ENCODE measurements at regions not wholly inside any gene's neighbourhood (a gene's known extent, or its start where the extent isn't known, plus 50 kb on each side); places are given as distances from the start of the nearest gene placed in this dataset.

- H3K4me2 ChIP-seq (ENCODE audit: insufficient read depth, low read length), result no peak overlapping the region
- H3K4me1 ChIP-seq (ENCODE audit: control insufficient read depth, extremely low read depth, insufficient read depth, low read length), result no peaks in the 10 kb centered on the region
- no peaks in the 10 kb centered on the region for H3K9me3 ChIP-seq (replicated peaks; ENCODE audit: control insufficient read depth, insufficient read depth, low read length)
- H4K20me1 ChIP-seq (replicated peaks; ENCODE audit: control insufficient read depth, extremely low read depth, insufficient read depth, low read length), result no peaks in the 10 kb centered on the region
- peak; percentile 55 for FAIRE-seq
- peaks cover 0 to 9% of the 10 kb centered on the region in 2 experiments for H3K27me3 ChIP-seq (ENCODE audit: control insufficient read depth in 2 of 2, insufficient read depth in 2 of 2, low read length in 2 of 2)
- H3K9me1 ChIP-seq (replicated peaks; ENCODE audit: control insufficient read depth, extremely low read depth, insufficient read depth, low read length), result no peaks in the 10 kb centered on the region
- H3K36me3 ChIP-seq (ENCODE audit: control insufficient read depth in 2 of 2, extremely low read depth in 1 of 2, insufficient read depth in 2 of 2, low read length in 2 of 2), result no peaks in the 10 kb centered on the region
- intact Hi-C loops (cut with micrococcal nuclease), result no loop called here
- no TSS peak for BruUV-seq (replicated peaks)
- no peaks in the 10 kb centered on the region for H3K79me2 ChIP-seq (ENCODE audit: control insufficient read depth, insufficient read depth, low read length)
- no peak overlapping the region for H3K9ac ChIP-seq (replicated peaks; ENCODE audit: extremely low read depth, insufficient read depth, low read length)
- peak; percentile 20 for DNase-seq (ENCODE audit: low read depth, low spot score)
- H3K27ac ChIP-seq (ENCODE audit: insufficient read depth, low read depth, low read length), result no peak overlapping the region
- TF ChIP-seq GATA2 (IDR thresholded peaks at IDR 0.05; ENCODE audit: insufficient read depth, insufficient read length, low read depth, low read length) (no peak), CTCF (IDR thresholded peaks at IDR 0.05; ENCODE audit: extremely low read depth in 1 of 2, insufficient read depth in 1 of 2, low read depth in 1 of 2, low read length in 2 of 2) (peak; percentile 22 to 41)
- POLR2A ChIA-PET, result no interaction called here
- dilution Hi-C loops (cut with MboI; ENCODE audit: extremely low pct_ligation_motif_present, low sequenced_read_pairs), result no loop called here
- CTCF ChIA-PET, result interaction anchor here (0.6 to 2.0 kb wide), 25 partner anchors 9 to 1163 kb away, joined by 3 to 14 read pairs (median 4); no protein-coding TSS in a partner anchor
- H2AFZ ChIP-seq (ENCODE audit: low read depth, low read length), result peak overlapping the region; percentile 57
- H3K4me3 ChIP-seq (replicated peaks in 1 of 3; ENCODE audit: insufficient read depth in 1 of 3, low read depth in 1 of 3, low read length in 3 of 3), result no peak overlapping the region
These were observed 157.7 kb upstream of the SLC24A2 start for GRCh38 chr9:19946441-19947109.

GRCh38 chr9:19941874-19942273 is 153.0 kb upstream of the SLC24A2 start:
- Histone ChIP-seq H3K4me1 (ENCODE audit: control insufficient read depth, extremely low read depth, insufficient read depth, low read length) (peaks cover 6% of the 10 kb centered on the region), H3K9me1 (replicated peaks; ENCODE audit: control insufficient read depth, extremely low read depth, insufficient read depth, low read length) (no peaks in the 10 kb centered on the region), H3K36me3 (ENCODE audit: control insufficient read depth in 2 of 2, extremely low read depth in 1 of 2, insufficient read depth in 2 of 2, low read length in 2 of 2) (no peaks in the 10 kb centered on the region), H3K9ac (replicated peaks; ENCODE audit: extremely low read depth, insufficient read depth, low read length) (no peak overlapping the region), H3K27me3 (ENCODE audit: control insufficient read depth in 2 of 2, insufficient read depth in 2 of 2, low read length in 2 of 2) (peaks cover 0 to 9% of the 10 kb centered on the region in 2 experiments), H3K4me2 (ENCODE audit: insufficient read depth, low read length) (no peak overlapping the region), H2AFZ (ENCODE audit: low read depth, low read length) (no peak overlapping the region), H3K79me2 (ENCODE audit: control insufficient read depth, insufficient read depth, low read length) (no peaks in the 10 kb centered on the region), H4K20me1 (replicated peaks; ENCODE audit: control insufficient read depth, extremely low read depth, insufficient read depth, low read length) (no peaks in the 10 kb centered on the region), H3K27ac (ENCODE audit: insufficient read depth, low read depth, low read length) (no peak overlapping the region), H3K9me3 (replicated peaks; ENCODE audit: control insufficient read depth, insufficient read depth, low read length) (no peaks in the 10 kb centered on the region), H3K4me3 (replicated peaks in 1 of 3; ENCODE audit: insufficient read depth in 1 of 3, low read depth in 1 of 3, low read length in 3 of 3) (no peak overlapping the region)
- ChIA-PET CTCF (no interaction called here), POLR2A (no interaction called here)
- TF ChIP-seq POLR2AphosphoS5 (IDR thresholded peaks at IDR 0.05; ENCODE audit: insufficient read depth, low read depth, low read length) (no peak), FOS (IDR thresholded peaks at IDR 0.05; ENCODE audit: borderline replicate concordance, insufficient read depth, low read length) (no peak), POLR2A (IDR thresholded peaks at IDR 0.05; ENCODE audit: low read depth, low read length) (no peak), GATA2 (IDR thresholded peaks at IDR 0.05; ENCODE audit: insufficient read depth, insufficient read length, low read depth, low read length) (no peak), MAX (IDR thresholded peaks at IDR 0.05; ENCODE audit: insufficient read depth, insufficient read length) (no peak), EZH2 (IDR thresholded peaks at IDR 0.05; ENCODE audit: borderline replicate concordance, low read depth, low read length, severe bottlenecking) (no peak), MYC (IDR thresholded peaks at IDR 0.05; ENCODE audit: low read depth, low read length) (no peak), JUN (IDR thresholded peaks at IDR 0.05; ENCODE audit: borderline replicate concordance, insufficient read depth, insufficient read length, low read depth) (no peak), CTCF (IDR thresholded peaks at IDR 0.05; ENCODE audit: extremely low read depth in 1 of 2, insufficient read depth in 1 of 2, low read depth in 1 of 2, low read length in 2 of 2) (no peak)
- dilution Hi-C loops (cut with MboI; ENCODE audit: extremely low pct_ligation_motif_present, low sequenced_read_pairs) (no loop called here), intact Hi-C loops (cut with micrococcal nuclease) (no loop called here)
- DNase-seq (ENCODE audit: low read depth, low spot score) (no peak), FAIRE-seq (no peak)
- no TSS peak for BruUV-seq (replicated peaks)

Measured in endothelial cell of umbilical vein (primary cell).